ENCODE measurements at regions not wholly inside any gene's neighbourhood (a gene's known extent, or its start where the extent isn't known, plus 50 kb on each side); places are given as distances from the start of the nearest gene placed in this dataset.
"Not testable (repeated sequence)": the region's sequence is repeated elsewhere in the genome, so short reads cannot be mapped to it uniquely, and the experiment has no call there.

DNA sequence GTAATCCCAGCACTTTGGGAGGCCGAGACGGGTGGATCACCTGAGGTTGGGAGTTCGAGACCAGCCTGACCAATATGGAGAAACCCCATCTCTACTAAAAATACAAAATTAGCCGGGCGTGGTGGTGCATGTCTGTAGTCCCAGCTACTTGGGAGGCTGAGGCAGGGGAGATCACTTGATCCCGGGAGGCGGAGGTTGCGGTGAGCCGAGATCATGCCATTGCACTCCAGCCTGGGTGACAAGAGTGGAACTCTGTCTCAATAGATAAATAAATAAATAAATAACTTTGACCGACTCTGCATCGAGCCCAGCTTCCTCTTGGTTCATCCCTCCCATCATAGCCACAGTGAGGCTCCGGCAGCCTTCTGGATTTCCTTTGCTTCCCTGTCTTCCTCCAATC, 89.6 kb downstream of the CRLF2 start:
- TF ChIP-seq CTCF (IDR thresholded peaks at IDR 0.05 in 2 of 3, conservative IDR thresholded peaks at IDR 0.05 in 1 of 3; ENCODE audit: control insufficient read depth in 2 of 3, extremely low read depth in 1 of 3, insufficient read depth in 1 of 3, low read depth in 3 of 3, low read length in 3 of 3); NR2C2 (IDR thresholded peaks at IDR 0.05; ENCODE audit: borderline replicate concordance, control insufficient read depth, insufficient read length, low read depth); RCOR1 (conservative IDR thresholded peaks at IDR 0.05; ENCODE audit: low read depth, low read length); USF1 (IDR thresholded peaks at IDR 0.05; ENCODE audit: borderline replicate concordance, extremely low read length, insufficient read depth, low read depth, low read length); LARP7 (IDR thresholded peaks at IDR 0.05); SMARCA5 (IDR thresholded peaks at IDR 0.05); TBL1XR1 (IDR thresholded peaks at IDR 0.05; ENCODE audit: low read depth, low read length): not testable (repeated sequence)
- TF ChIP-seq, protein P1, sequence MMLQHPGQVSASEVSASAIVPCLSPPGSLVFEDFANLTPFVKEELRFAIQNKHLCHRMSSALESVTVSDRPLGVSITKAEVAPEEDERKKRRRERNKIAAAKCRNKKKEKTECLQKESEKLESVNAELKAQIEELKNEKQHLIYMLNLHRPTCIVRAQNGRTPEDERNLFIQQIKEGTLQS (IDR thresholded peaks at IDR 0.05; ENCODE audit: borderline replicate concordance, extremely low read depth, low read depth, low read length): not testable (repeated sequence)
